ENCODE measurements at regions not wholly inside any gene's neighbourhood (a gene's known extent, or its start where the extent isn't known, plus 50 kb on each side); places are given as distances from the start of the nearest gene placed in this dataset.

GRCh38 chr14:78106381-78106780 lies 63.8 kb upstream of the NRXN3 start:
- H3K27ac ChIP-seq, result no peak overlapping the region
- 69 to 79% (median 78%) methylated on average over 2 of the region's 2 CpGs for WGBS, 3 donors
- H3K36me3 ChIP-seq, result no peaks in the 10 kb centered on the region
- intact Hi-C loops (cut with DNase I), result no loop called here
- no peak for DNase-seq
- no peaks in the 10 kb centered on the region for H3K4me1 ChIP-seq (ENCODE audit: insufficient read depth)
- no peaks in the 10 kb centered on the region for H3K27me3 ChIP-seq
- H3K4me3 ChIP-seq, result no peak overlapping the region
- TF ChIP-seq CTCF (IDR thresholded peaks at IDR 0.05) (no peak), POLR2A (IDR thresholded peaks at IDR 0.05) (no peak), EP300 (IDR thresholded peaks at IDR 0.05) (no peak)
- no peaks in the 10 kb centered on the region for H3K9me3 ChIP-seq

- H3K4me3 ChIP-seq, result no peak overlapping the region
- no peaks in the 10 kb centered on the region for H3K4me1 ChIP-seq (ENCODE audit: insufficient read depth)
- no peak overlapping the region for H3K27ac ChIP-seq
- no peaks in the 10 kb centered on the region for H3K36me3 ChIP-seq
- H3K9me3 ChIP-seq, result no peaks in the 10 kb centered on the region
- intact Hi-C loops (cut with DNase I), result no loop called here
- TF ChIP-seq POLR2A (IDR thresholded peaks at IDR 0.05) (no peak), EP300 (IDR thresholded peaks at IDR 0.05) (no peak), CTCF (IDR thresholded peaks at IDR 0.05) (no peak)
- DNase-seq, result no peak
- H3K27me3 ChIP-seq, result no peaks in the 10 kb centered on the region
These were observed 63.0 kb upstream of the NRXN3 start for GRCh38 chr14:78107166-78107565.

- intact Hi-C loops (cut with DNase I), result no loop called here
- Histone ChIP-seq H3K4me3 (no peak overlapping the region), H3K27ac (no peak overlapping the region), H3K4me1 (ENCODE audit: insufficient read depth) (no peaks in the 10 kb centered on the region), H3K36me3 (no peaks in the 10 kb centered on the region), H3K27me3 (no peaks in the 10 kb centered on the region), H3K9me3 (no peaks in the 10 kb centered on the region)
- TF ChIP-seq EP300 (IDR thresholded peaks at IDR 0.05) (no peak), POLR2A (IDR thresholded peaks at IDR 0.05) (no peak), CTCF (IDR thresholded peaks at IDR 0.05) (no peak)
- WGBS, 3 donors, result 94 to 95% (median 95%) methylated on average over 3 of the region's 3 CpGs
- no peak for DNase-seq
These were observed 50.7 kb upstream of the NRXN3 start for GRCh38 chr14:78119440-78119839.
